PC-3 (cell line): ENCODE measurements at regions not wholly inside any gene's neighbourhood (a gene's known extent, or its start where the extent isn't known, plus 50 kb on each side); places are given as distances from the start of the nearest gene placed in this dataset.

ENCODE experiments used
- ATAC-seq: fragments of 200-7000 bp; cut with Tn5 transposase; 2 replicates; pipeline ENCODE4 v1.9.1; 2020; ENCODE audit warnings: mild to moderate bottlenecking, moderate library complexity
- BruUV-seq: library from RNA; stranded (reverse); fragments of 400-500 nt; replicated peaks from 2 replicates; lab custom pipeline; 2021; lab: Mats Ljungman, UMichigan
- CTCF ChIA-PET: fragments of 300-600 bp; sonication (Branson Sonifier 250); formaldehyde crosslinking; loops from one replicate; lab custom pipeline; 2022; ENCODE audit warnings: antibody characterized with exemption; lab: Charles Lee
- POLR2A ChIA-PET: fragments of 300-600 bp; sonication (Branson Sonifier 250); formaldehyde crosslinking; loops from one replicate; lab custom pipeline; 2022; ENCODE audit warnings: antibody characterized with exemption; ENCODE audit not compliant: unreplicated experiment; lab: Charles Lee
- DNase-seq: peaks from one replicate; pipeline ENCODE4 v3.0.0-alpha.2; 2015
- H2AFZ ChIP-seq: fragments of 300-600 bp; sonication (generic); 2 replicates; pipeline ENCODE4 v1.6.0; 2016; ENCODE audit warnings: antibody characterized with exemption, low read length
- H3F3A ChIP-seq: fragments of 300-600 bp; sonication (generic); one replicate; pipeline ENCODE4 v1.6.0; 2017; ENCODE audit warnings: antibody characterized with exemption, low read length, control low read depth, mild to moderate bottlenecking; ENCODE audit not compliant: unreplicated experiment
- H3K27ac ChIP-seq: fragments of 300-600 bp; sonication (generic); 2 replicates; pipeline ENCODE4 v1.5.1; 2016; ENCODE audit warnings: mild to moderate bottlenecking, low read length
- H3K27me3 ChIP-seq: fragments of 300-600 bp; sonication (generic); 2 replicates; pipeline ENCODE4 v1.6.1; 2016; ENCODE audit warnings: low read length, mixed read lengths
- H3K36me3 ChIP-seq: fragments of 300-600 bp; sonication (generic); 2 replicates; pipeline ENCODE4 v1.6.1; 2016; ENCODE audit warnings: low read depth, mixed run types, low read length, mixed read lengths
- H3K4me1 ChIP-seq: fragments of 300-600 bp; sonication (generic); 2 replicates; pipeline ENCODE4 v1.5.1; 2016; ENCODE audit warnings: low read length; ENCODE audit not compliant: insufficient read depth
- H3K4me2 ChIP-seq: fragments of 300-600 bp; sonication (generic); 2 replicates; pipeline ENCODE4 v1.6.0; 2016; ENCODE audit warnings: low read length
- H3K4me3 ChIP-seq: fragments of 300-600 bp; sonication (generic); 2 replicates; pipeline ENCODE4 v1.5.1; 2016; ENCODE audit warnings: mild to moderate bottlenecking, low read length, mixed read lengths
- H3K79me2 ChIP-seq: fragments of 300-600 bp; sonication (generic); 2 replicates; pipeline ENCODE4 v1.6.1; 2017; ENCODE audit warnings: low read length, mixed read lengths
- H3K9ac ChIP-seq: fragments of 300-600 bp; sonication (generic); 2 replicates; pipeline ENCODE4 v1.6.0; 2016; ENCODE audit warnings: mild to moderate bottlenecking, low read length
- H3K9me2 ChIP-seq: fragments of 300-600 bp; sonication (generic); replicated peaks from 2 replicates; pipeline ENCODE4 v1.6.1; 2016; ENCODE audit warnings: mixed run types, low read length, mixed read lengths
- H3K9me3 ChIP-seq: fragments of 300-600 bp; sonication (generic); 2 replicates; pipeline ENCODE4 v1.6.1; 2016; ENCODE audit warnings: low read length, mixed read lengths
- H4K20me1 ChIP-seq: fragments of 300-600 bp; sonication (generic); 2 replicates; pipeline ENCODE4 v1.6.1; 2016; ENCODE audit warnings: low read length, mixed read lengths
- EZH2 ChIP-seq: fragments of 300-600 bp; sonication (generic); IDR thresholded peaks from one replicate; pipeline ENCODE4 v1.6.1; 2017; ENCODE audit warnings: antibody characterized with exemption, mild to moderate bottlenecking, low read length; ENCODE audit not compliant: unreplicated experiment
- EZH2phosphoT487 ChIP-seq: fragments of 300-600 bp; sonication (generic); IDR thresholded peaks from 2 replicates; pipeline ENCODE4 v1.6.1; 2018; ENCODE audit warnings: mild to moderate bottlenecking, antibody characterized with exemption, low read length, borderline replicate concordance
- intact Hi-C: fragments of 100-400 bp; cut with micrococcal nuclease; formaldehyde crosslinking; loops from 2 replicates; pipeline ENCODE4 v1.9.0; 2023
- TF ChIP-seq, protein P1 (sequence below): fragments of 300-600 bp; sonication (generic); conservative IDR thresholded peaks from 2 replicates; pipeline ENCODE4 v1.5.1; 2017; ENCODE audit warnings: antibody characterized with exemption, low read depth, mild to moderate bottlenecking, low read length

DNA sequence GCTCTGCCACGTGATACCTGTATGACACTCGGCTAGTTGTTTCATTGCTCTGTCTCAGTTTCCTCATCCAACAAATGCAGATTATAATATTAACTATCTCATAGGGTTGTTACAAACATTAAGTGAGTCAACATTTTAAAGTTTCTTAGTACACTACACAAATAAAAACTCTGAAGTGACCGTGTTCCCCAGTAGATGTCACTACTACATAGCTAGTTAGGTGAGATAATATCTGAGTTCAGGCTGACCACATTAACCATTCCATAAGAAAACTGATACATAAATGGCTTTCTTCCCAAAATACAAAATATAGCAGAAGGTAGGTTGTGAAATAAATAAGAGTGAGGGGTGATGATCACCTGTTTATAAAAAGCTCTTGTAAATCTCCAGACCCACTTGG, 214.1 kb downstream of the NUF2 start:
- peak; percentile 76 for ATAC-seq
- Histone ChIP-seq H3K9me2 (no peaks in the 10 kb centered on the region), H3K4me2 (no peak overlapping the region), H4K20me1 (no peaks in the 10 kb centered on the region), H3K9me3 (no peaks in the 10 kb centered on the region), H3K4me3 (no peak overlapping the region), H3K9ac (no peak overlapping the region), H3K79me2 (no peaks in the 10 kb centered on the region), H3K27ac (no peak overlapping the region), H3K36me3 (no peaks in the 10 kb centered on the region), H3F3A (no peaks in the 10 kb centered on the region), H3K27me3 (peaks cover 49% of the 10 kb centered on the region), H3K4me1 (no peaks in the 10 kb centered on the region), H2AFZ (no peak overlapping the region)
- no TSS peak for BruUV-seq
- CTCF ChIA-PET: no interaction called here
- DNase-seq: peak; percentile 72
- intact Hi-C loops: loop anchor here (5.0 to 10.0 kb wide), 3 partner anchors 269 to 1251 kb away; no protein-coding TSS in a partner anchor
- TF ChIP-seq, protein P1, sequence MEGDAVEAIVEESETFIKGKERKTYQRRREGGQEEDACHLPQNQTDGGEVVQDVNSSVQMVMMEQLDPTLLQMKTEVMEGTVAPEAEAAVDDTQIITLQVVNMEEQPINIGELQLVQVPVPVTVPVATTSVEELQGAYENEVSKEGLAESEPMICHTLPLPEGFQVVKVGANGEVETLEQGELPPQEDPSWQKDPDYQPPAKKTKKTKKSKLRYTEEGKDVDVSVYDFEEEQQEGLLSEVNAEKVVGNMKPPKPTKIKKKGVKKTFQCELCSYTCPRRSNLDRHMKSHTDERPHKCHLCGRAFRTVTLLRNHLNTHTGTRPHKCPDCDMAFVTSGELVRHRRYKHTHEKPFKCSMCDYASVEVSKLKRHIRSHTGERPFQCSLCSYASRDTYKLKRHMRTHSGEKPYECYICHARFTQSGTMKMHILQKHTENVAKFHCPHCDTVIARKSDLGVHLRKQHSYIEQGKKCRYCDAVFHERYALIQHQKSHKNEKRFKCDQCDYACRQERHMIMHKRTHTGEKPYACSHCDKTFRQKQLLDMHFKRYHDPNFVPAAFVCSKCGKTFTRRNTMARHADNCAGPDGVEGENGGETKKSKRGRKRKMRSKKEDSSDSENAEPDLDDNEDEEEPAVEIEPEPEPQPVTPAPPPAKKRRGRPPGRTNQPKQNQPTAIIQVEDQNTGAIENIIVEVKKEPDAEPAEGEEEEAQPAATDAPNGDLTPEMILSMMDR: peak; percentile 84
- TF ChIP-seq EZH2 (no peak), EZH2phosphoT487 (no peak)
- POLR2A ChIA-PET: no interaction called here

DNA sequence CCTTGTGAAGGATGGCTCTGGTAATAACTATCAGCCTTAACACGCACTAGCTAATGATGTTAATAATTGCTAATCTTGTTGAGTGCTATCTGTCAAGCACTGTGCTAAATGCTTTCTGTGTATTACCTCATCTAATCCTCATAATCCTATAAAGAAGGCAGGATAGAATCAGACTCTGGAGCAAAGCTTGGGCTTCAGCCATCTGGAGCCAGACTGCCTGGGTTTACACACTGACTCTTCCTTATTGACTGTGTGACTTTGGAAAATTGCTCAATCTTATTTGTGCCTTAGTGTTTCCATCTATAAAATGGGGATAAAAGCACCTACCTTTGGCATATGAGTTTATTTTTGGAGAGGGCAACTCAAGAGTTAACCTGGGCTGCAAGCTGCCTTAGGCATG, 216.1 kb downstream of the NUF2 start:
- ChIA-PET POLR2A (no interaction called here), CTCF (no interaction called here)
- TF ChIP-seq EZH2 (no peak), EZH2phosphoT487 (no peak)
- TF ChIP-seq, protein P1: no peak
- no peak overlapping the region for H3K9ac ChIP-seq
- no peaks in the 10 kb centered on the region for H3K9me2 ChIP-seq
- H3F3A ChIP-seq: no peaks in the 10 kb centered on the region
- no peaks in the 10 kb centered on the region for H3K4me1 ChIP-seq
- H3K4me3 ChIP-seq: no peak overlapping the region
- no TSS peak for BruUV-seq
- no peak for ATAC-seq
- H3K4me2 ChIP-seq: no peak overlapping the region
- H3K9me3 ChIP-seq: no peaks in the 10 kb centered on the region
- H4K20me1 ChIP-seq: no peaks in the 10 kb centered on the region
- H3K27ac ChIP-seq: no peak overlapping the region
- peaks cover 38% of the 10 kb centered on the region for H3K27me3 ChIP-seq
- DNase-seq: no peak
- no peaks in the 10 kb centered on the region for H3K79me2 ChIP-seq
- no peaks in the 10 kb centered on the region for H3K36me3 ChIP-seq
- intact Hi-C loops: loop anchor here (5.0 to 10.0 kb wide), 3 partner anchors 267 to 1249 kb away; no protein-coding TSS in a partner anchor
- H2AFZ ChIP-seq: no peak overlapping the region

DNA sequence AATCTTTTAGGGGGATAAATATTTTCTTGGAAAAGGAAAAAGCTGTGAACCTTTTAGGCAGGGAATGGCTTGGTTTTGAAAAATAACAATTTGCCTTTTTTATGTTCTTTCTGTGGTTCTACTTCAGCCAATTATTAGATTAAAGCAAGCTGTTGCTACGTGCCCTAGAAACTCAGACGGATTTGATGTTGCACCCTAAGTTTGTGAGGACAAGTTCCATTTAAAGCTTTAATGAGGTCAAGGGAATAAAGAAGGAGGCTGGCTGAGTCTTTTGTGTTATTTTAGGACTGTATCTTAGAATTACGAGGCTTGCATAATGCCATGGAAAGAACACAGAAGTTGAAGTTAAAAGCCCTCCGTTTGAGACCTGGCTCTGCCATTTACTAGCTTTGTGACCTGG, 216.9 kb downstream of the NUF2 start:
- Histone ChIP-seq H3K27me3 (peaks cover 30% of the 10 kb centered on the region), H3K4me3 (no peak overlapping the region), H2AFZ (no peak overlapping the region), H3K79me2 (no peaks in the 10 kb centered on the region), H3F3A (no peaks in the 10 kb centered on the region), H3K36me3 (no peaks in the 10 kb centered on the region), H3K27ac (no peak overlapping the region), H4K20me1 (no peaks in the 10 kb centered on the region), H3K4me2 (no peak overlapping the region), H3K4me1 (no peaks in the 10 kb centered on the region), H3K9me2 (no peaks in the 10 kb centered on the region), H3K9me3 (no peaks in the 10 kb centered on the region), H3K9ac (no peak overlapping the region)
- no peak for DNase-seq
- no TSS peak for BruUV-seq
- ChIA-PET CTCF (no interaction called here), POLR2A (no interaction called here)
- TF ChIP-seq EZH2phosphoT487 (no peak), EZH2 (no peak)
- TF ChIP-seq, protein P1: no peak
- intact Hi-C loops: loop anchor here (5.0 to 10.0 kb wide), 3 partner anchors 266 to 1249 kb away; no protein-coding TSS in a partner anchor
- no peak for ATAC-seq
